ENCODE measurements at regions not wholly inside any gene's neighbourhood (a gene's known extent, or its start where the extent isn't known, plus 50 kb on each side); places are given as distances from the start of the nearest gene placed in this dataset.

GRCh38 chr10:123472606-123473005 lies 193.5 kb upstream of the GPR26 start:
- no peak overlapping the region for H3K4me3 ChIP-seq
- intact Hi-C loops (cut with DNase I): no loop called here
- H3K36me3 ChIP-seq: no peaks in the 10 kb centered on the region
- WGBS: 13% methylated on average over 9 of the region's 9 CpGs
- H3K27ac ChIP-seq: no peak overlapping the region
- H3K9me3 ChIP-seq: no peaks in the 10 kb centered on the region
- TF ChIP-seq POLR2A (IDR thresholded peaks at IDR 0.05): no peak
- TF ChIP-seq POLR2AphosphoS5 (IDR thresholded peaks at IDR 0.05): no peak
- no peak for TF ChIP-seq CTCF (IDR thresholded peaks at IDR 0.05)
- no peaks in the 10 kb centered on the region for H3K4me1 ChIP-seq (replicated peaks)
- no peak for DNase-seq (ENCODE audit: low spot score)
- no peaks in the 10 kb centered on the region for H3K27me3 ChIP-seq (replicated peaks; ENCODE audit: insufficient read depth)

- WGBS: 78% methylated on average over 4 of the region's 4 CpGs
- Histone ChIP-seq H3K4me3 (no peak overlapping the region), H3K36me3 (no peaks in the 10 kb centered on the region), H3K27me3 (replicated peaks; ENCODE audit: insufficient read depth) (no peaks in the 10 kb centered on the region), H3K27ac (no peak overlapping the region), H3K4me1 (replicated peaks) (no peaks in the 10 kb centered on the region), H3K9me3 (no peaks in the 10 kb centered on the region)
- TF ChIP-seq POLR2A (IDR thresholded peaks at IDR 0.05) (no peak), CTCF (IDR thresholded peaks at IDR 0.05) (no peak), POLR2AphosphoS5 (IDR thresholded peaks at IDR 0.05) (no peak)
- no peak for DNase-seq (ENCODE audit: low spot score)
- intact Hi-C loops (cut with DNase I): no loop called here
These were observed 191.5 kb upstream of the GPR26 start for GRCh38 chr10:123474700-123475099.

- TF ChIP-seq CTCF (IDR thresholded peaks at IDR 0.05) (no peak), POLR2AphosphoS5 (IDR thresholded peaks at IDR 0.05) (no peak), POLR2A (IDR thresholded peaks at IDR 0.05) (no peak)
- H3K4me3 ChIP-seq: no peak overlapping the region
- no peak overlapping the region for H3K27ac ChIP-seq
- H3K27me3 ChIP-seq (replicated peaks; ENCODE audit: insufficient read depth): no peaks in the 10 kb centered on the region
- no peaks in the 10 kb centered on the region for H3K9me3 ChIP-seq
- no peaks in the 10 kb centered on the region for H3K4me1 ChIP-seq (replicated peaks)
- no peaks in the 10 kb centered on the region for H3K36me3 ChIP-seq
- intact Hi-C loops (cut with DNase I): no loop called here
- 20% methylated on average over 2 of the region's 2 CpGs for WGBS
- DNase-seq (ENCODE audit: low spot score): no peak
These were observed 190.7 kb upstream of the GPR26 start for GRCh38 chr10:123475466-123475865.

- H3K27me3 ChIP-seq (replicated peaks; ENCODE audit: insufficient read depth): no peaks in the 10 kb centered on the region
- no peaks in the 10 kb centered on the region for H3K9me3 ChIP-seq
- TF ChIP-seq CTCF (IDR thresholded peaks at IDR 0.05) (no peak), POLR2AphosphoS5 (IDR thresholded peaks at IDR 0.05) (no peak), POLR2A (IDR thresholded peaks at IDR 0.05) (no peak)
- no peaks in the 10 kb centered on the region for H3K4me1 ChIP-seq (replicated peaks)
- DNase-seq (ENCODE audit: low spot score): no peak
- no peaks in the 10 kb centered on the region for H3K36me3 ChIP-seq
- WGBS: 45% methylated on average over 2 of the region's 2 CpGs
- no peak overlapping the region for H3K27ac ChIP-seq
- intact Hi-C loops (cut with DNase I): no loop called here
- no peak overlapping the region for H3K4me3 ChIP-seq
These were observed 188.0 kb upstream of the GPR26 start for GRCh38 chr10:123478116-123478515.

GRCh38 chr10:123479640-123480039 lies 186.5 kb upstream of the GPR26 start:
- no peak overlapping the region for H3K4me3 ChIP-seq
- no peaks in the 10 kb centered on the region for H3K4me1 ChIP-seq (replicated peaks)
- intact Hi-C loops (cut with DNase I): no loop called here
- no peaks in the 10 kb centered on the region for H3K9me3 ChIP-seq
- no peak for TF ChIP-seq POLR2AphosphoS5 (IDR thresholded peaks at IDR 0.05)
- TF ChIP-seq CTCF (IDR thresholded peaks at IDR 0.05): no peak
- TF ChIP-seq POLR2A (IDR thresholded peaks at IDR 0.05): no peak
- no peaks in the 10 kb centered on the region for H3K27me3 ChIP-seq (replicated peaks; ENCODE audit: insufficient read depth)
- no peaks in the 10 kb centered on the region for H3K36me3 ChIP-seq
- H3K27ac ChIP-seq: no peak overlapping the region
- DNase-seq (ENCODE audit: low spot score): no peak
- 36% methylated on average over 4 of the region's 4 CpGs for WGBS
